Suprapubic skin (tissue), 4 donors: ENCODE measurements at regions not wholly inside any gene's neighbourhood (a gene's known extent, or its start where the extent isn't known, plus 50 kb on each side); places are given as distances from the start of the nearest gene placed in this dataset.

ENCODE experiments used
- DNase-seq, 2 donors: peaks; one replicate each; pipeline ENCODE4 v3.0.0-alpha.2; 2019; ENCODE audit warnings: low spot score in 2 of 2
- H3K27ac ChIP-seq: fragments of 200-600 bp; sonication (generic); one replicate; pipeline ENCODE4 v1.5.1; 2019
- H3K27me3 ChIP-seq: fragments of 200-600 bp; sonication (generic); one replicate; pipeline ENCODE4 v1.5.1; 2019
- H3K36me3 ChIP-seq: fragments of 200-600 bp; sonication (generic); one replicate; pipeline ENCODE4 v1.5.1; 2019
- H3K4me1 ChIP-seq: fragments of 200-600 bp; sonication (generic); one replicate; pipeline ENCODE4 v1.5.1; 2019
- H3K4me3 ChIP-seq: fragments of 200-600 bp; sonication (generic); one replicate; pipeline ENCODE4 v1.5.1; 2019; ENCODE audit warnings: mild to moderate bottlenecking
- H3K9me3 ChIP-seq: fragments of 200-600 bp; sonication (generic); one replicate; pipeline ENCODE4 v1.5.1; 2019
- CTCF ChIP-seq, 2 donors: fragments of 200-600 bp in 1 of 2; fragments of 450-650 bp in 1 of 2; sonication (generic) in 1 of 2; IDR thresholded peaks; one replicate each; pipeline ENCODE4 v1.5.1; 2016 to 2019; ENCODE audit warnings: antibody characterized with exemption in 2 of 2, mild to moderate bottlenecking in 1 of 2, moderate library complexity in 1 of 2
- EP300 ChIP-seq: sonication (generic); formaldehyde crosslinking; IDR thresholded peaks from one replicate; pipeline ENCODE4 v1.6.1; 2017; ENCODE audit warnings: antibody characterized with exemption
- POLR2A ChIP-seq, 2 donors: fragments of 450-650 bp; IDR thresholded peaks; one replicate each; pipeline ENCODE4 v1.6.1; 2017; ENCODE audit warnings: antibody characterized with exemption in 2 of 2, mild to moderate bottlenecking in 2 of 2, moderate library complexity in 2 of 2
- POLR2AphosphoS5 ChIP-seq, 3 donors: sonication (generic); formaldehyde crosslinking; IDR thresholded peaks; one replicate each; pipeline ENCODE4 v1.6.1; 2017; ENCODE audit warnings: antibody characterized with exemption in 3 of 3
- WGBS: methylation state at CpG from one replicate; pipeline ENCODE4 v1.1.5; 2018; 5-methylcytosine and 5-hydroxymethylcytosine counted together

GRCh38 chr3:99396651-99397275 is 241.6 kb upstream of the COL8A1 start:
- H3K9me3 ChIP-seq = no peaks in the 10 kb centered on the region
- DNase-seq = no peak
- H3K36me3 ChIP-seq = no peaks in the 10 kb centered on the region
- H3K27me3 ChIP-seq = no peaks in the 10 kb centered on the region
- H3K4me3 ChIP-seq = no peak overlapping the region
- H3K4me1 ChIP-seq = no peaks in the 10 kb centered on the region
- no peak for TF ChIP-seq POLR2A (IDR thresholded peaks at IDR 0.05)
- TF ChIP-seq POLR2AphosphoS5 (IDR thresholded peaks at IDR 0.05) = no peak
- no peak for TF ChIP-seq EP300
- no peak overlapping the region for H3K27ac ChIP-seq
- WGBS = 62% methylated on average over 3 of the region's 3 CpGs

- H3K9me3 ChIP-seq = no peaks in the 10 kb centered on the region
- H3K36me3 ChIP-seq = no peaks in the 10 kb centered on the region
- WGBS = 35% methylated on average over 7 of the region's 7 CpGs
- no peaks in the 10 kb centered on the region for H3K4me1 ChIP-seq
- H3K27ac ChIP-seq = no peak overlapping the region
- TF ChIP-seq CTCF (IDR thresholded peaks at IDR 0.05) = no peak
- TF ChIP-seq EP300 = no peak
- no peak for TF ChIP-seq POLR2A (IDR thresholded peaks at IDR 0.05)
- TF ChIP-seq POLR2AphosphoS5 (IDR thresholded peaks at IDR 0.05) = no peak
- DNase-seq = no peak
- no peaks in the 10 kb centered on the region for H3K27me3 ChIP-seq
- no peak overlapping the region for H3K4me3 ChIP-seq
Measured at GRCh38 chr3:99394831-99395778, 243.3 kb upstream of the COL8A1 start.

- Histone ChIP-seq H3K36me3 (no peaks in the 10 kb centered on the region), H3K27ac (no peak overlapping the region), H3K4me3 (no peak overlapping the region), H3K9me3 (no peaks in the 10 kb centered on the region), H3K27me3 (no peaks in the 10 kb centered on the region), H3K4me1 (no peaks in the 10 kb centered on the region)
- TF ChIP-seq POLR2AphosphoS5 (IDR thresholded peaks at IDR 0.05) = no peak
- TF ChIP-seq CTCF (IDR thresholded peaks at IDR 0.05) = no peak
- TF ChIP-seq POLR2A (IDR thresholded peaks at IDR 0.05) = no peak
- no peak for TF ChIP-seq EP300
- no peak for DNase-seq
- WGBS = 78% methylated on average over 2 of the region's 2 CpGs
Measured at GRCh38 chr3:99393961-99394360, 244.4 kb upstream of the COL8A1 start.

GRCh38 chr3:99388780-99389179 is 249.6 kb upstream of the COL8A1 start:
- no peaks in the 10 kb centered on the region for H3K4me1 ChIP-seq
- H3K9me3 ChIP-seq = no peaks in the 10 kb centered on the region
- no peaks in the 10 kb centered on the region for H3K36me3 ChIP-seq
- no peak for DNase-seq
- H3K4me3 ChIP-seq = no peak overlapping the region
- no peak for TF ChIP-seq CTCF (IDR thresholded peaks at IDR 0.05)
- no peak for TF ChIP-seq EP300
- TF ChIP-seq POLR2AphosphoS5 (IDR thresholded peaks at IDR 0.05) = no peak
- TF ChIP-seq POLR2A (IDR thresholded peaks at IDR 0.05) = no peak
- H3K27ac ChIP-seq = no peak overlapping the region
- no peaks in the 10 kb centered on the region for H3K27me3 ChIP-seq

GRCh38 chr3:99384596-99384995 is 253.8 kb upstream of the COL8A1 start:
- Histone ChIP-seq H3K27ac (no peak overlapping the region), H3K27me3 (no peaks in the 10 kb centered on the region), H3K9me3 (no peaks in the 10 kb centered on the region), H3K4me1 (no peaks in the 10 kb centered on the region), H3K4me3 (no peak overlapping the region), H3K36me3 (no peaks in the 10 kb centered on the region)
- TF ChIP-seq EP300 (no peak), POLR2AphosphoS5 (IDR thresholded peaks at IDR 0.05) (no peak)
- DNase-seq = no peak

GRCh38 chr3:99376926-99377325 is 261.5 kb upstream of the COL8A1 start:
- WGBS = 81% methylated on average over 3 of the region's 3 CpGs
- TF ChIP-seq CTCF (IDR thresholded peaks at IDR 0.05) = no peak
- no peak for TF ChIP-seq EP300
- no peak for TF ChIP-seq POLR2A (IDR thresholded peaks at IDR 0.05)
- no peak for TF ChIP-seq POLR2AphosphoS5 (IDR thresholded peaks at IDR 0.05)

More at GRCh38 chr3:99376926-99377325, 261.5 kb upstream of the COL8A1 start:
- Histone ChIP-seq H3K4me3 (no peak overlapping the region), H3K36me3 (no peaks in the 10 kb centered on the region), H3K27me3 (no peaks in the 10 kb centered on the region), H3K4me1 (no peaks in the 10 kb centered on the region), H3K27ac (no peak overlapping the region), H3K9me3 (no peaks in the 10 kb centered on the region)
- DNase-seq = no peak
